ENCODE measurements at regions not wholly inside any gene's neighbourhood (a gene's known extent, or its start where the extent isn't known, plus 50 kb on each side); places are given as distances from the start of the nearest gene placed in this dataset.

DNA sequence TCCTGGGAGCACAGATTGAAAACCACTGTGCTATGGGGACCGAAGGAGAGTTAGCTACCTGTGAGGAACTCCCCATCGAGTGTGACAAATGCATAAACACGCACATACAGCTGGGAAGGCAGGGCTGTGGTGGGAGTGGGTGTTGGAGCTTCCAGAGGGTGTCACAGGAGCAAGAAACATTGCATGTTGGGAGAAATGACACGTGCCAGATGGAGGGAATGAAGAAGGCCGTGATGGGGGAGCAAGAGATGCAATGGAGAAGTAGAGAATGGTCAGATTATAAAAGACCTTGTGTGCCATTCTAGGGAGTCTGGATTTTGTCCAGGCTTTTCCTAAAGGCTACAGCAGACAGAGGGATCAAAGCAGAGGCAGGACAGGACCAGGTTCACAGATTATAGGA is 91.1 kb upstream of the NDUFV2 start:
- ATAC-seq (ENCODE audit: low FRiP score in 2 of 2): no peak
- no peaks in the 10 kb centered on the region for H3K36me3 ChIP-seq
- H3K4me3 ChIP-seq: no peak overlapping the region
- no peaks in the 10 kb centered on the region for H3K27me3 ChIP-seq
- TF ChIP-seq EP300 (IDR thresholded peaks at IDR 0.05) (no peak), POLR2AphosphoS5 (IDR thresholded peaks at IDR 0.05) (no peak), POLR2A (IDR thresholded peaks at IDR 0.05) (no peak)
- TF ChIP-seq, protein P1, sequence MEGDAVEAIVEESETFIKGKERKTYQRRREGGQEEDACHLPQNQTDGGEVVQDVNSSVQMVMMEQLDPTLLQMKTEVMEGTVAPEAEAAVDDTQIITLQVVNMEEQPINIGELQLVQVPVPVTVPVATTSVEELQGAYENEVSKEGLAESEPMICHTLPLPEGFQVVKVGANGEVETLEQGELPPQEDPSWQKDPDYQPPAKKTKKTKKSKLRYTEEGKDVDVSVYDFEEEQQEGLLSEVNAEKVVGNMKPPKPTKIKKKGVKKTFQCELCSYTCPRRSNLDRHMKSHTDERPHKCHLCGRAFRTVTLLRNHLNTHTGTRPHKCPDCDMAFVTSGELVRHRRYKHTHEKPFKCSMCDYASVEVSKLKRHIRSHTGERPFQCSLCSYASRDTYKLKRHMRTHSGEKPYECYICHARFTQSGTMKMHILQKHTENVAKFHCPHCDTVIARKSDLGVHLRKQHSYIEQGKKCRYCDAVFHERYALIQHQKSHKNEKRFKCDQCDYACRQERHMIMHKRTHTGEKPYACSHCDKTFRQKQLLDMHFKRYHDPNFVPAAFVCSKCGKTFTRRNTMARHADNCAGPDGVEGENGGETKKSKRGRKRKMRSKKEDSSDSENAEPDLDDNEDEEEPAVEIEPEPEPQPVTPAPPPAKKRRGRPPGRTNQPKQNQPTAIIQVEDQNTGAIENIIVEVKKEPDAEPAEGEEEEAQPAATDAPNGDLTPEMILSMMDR (IDR thresholded peaks at IDR 0.05): no peak
- H3K9me3 ChIP-seq: no peaks in the 10 kb centered on the region
- DNase-seq: no peak
- WGBS, 2 donors: 75 to 77% methylated on average over 5 of the region's 5 CpGs
- no peak overlapping the region for H3K27ac ChIP-seq
- H3K4me1 ChIP-seq: no peaks in the 10 kb centered on the region

DNA sequence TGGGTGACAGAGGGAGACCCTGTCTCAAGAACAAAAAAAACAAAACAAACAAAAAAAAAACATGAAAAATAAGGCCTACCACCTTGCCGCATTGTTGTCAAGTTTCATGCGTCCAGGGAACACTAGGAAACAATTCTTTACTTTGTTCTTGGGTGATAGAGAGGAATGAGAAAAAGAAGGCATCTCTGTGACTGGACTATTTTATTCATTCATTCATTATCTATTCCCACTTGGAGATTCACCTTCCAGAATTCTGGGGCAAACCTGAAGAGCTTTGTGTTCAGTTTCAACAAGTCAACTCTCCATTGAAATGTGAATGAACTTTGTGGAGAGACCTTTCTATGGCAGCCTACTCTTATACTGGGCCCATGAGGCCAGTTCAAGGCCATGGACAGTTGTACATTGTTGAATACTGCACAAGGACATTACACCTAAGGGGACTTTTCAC is 88.5 kb upstream of the NDUFV2 start:
- 93 to 100% methylated on average over 2 of the region's 2 CpGs for WGBS, 2 donors
- Histone ChIP-seq H3K4me1 (peaks cover 0 to 15% (median 8%) of the 10 kb centered on the region in 4 donors), H3K9me3 (no peaks in the 10 kb centered on the region), H3K36me3 (no peaks in the 10 kb centered on the region), H3K4me3 (no peak overlapping the region), H3K27me3 (no peaks in the 10 kb centered on the region), H3K27ac (no peak overlapping the region)
- DNase-seq: no peak
- TF ChIP-seq POLR2AphosphoS5 (IDR thresholded peaks at IDR 0.05) (no peak), POLR2A (IDR thresholded peaks at IDR 0.05) (no peak), EP300 (IDR thresholded peaks at IDR 0.05) (no peak)
- TF ChIP-seq, protein P1 (IDR thresholded peaks at IDR 0.05): no peak
- ATAC-seq (ENCODE audit: low FRiP score in 2 of 2): no peak

DNA sequence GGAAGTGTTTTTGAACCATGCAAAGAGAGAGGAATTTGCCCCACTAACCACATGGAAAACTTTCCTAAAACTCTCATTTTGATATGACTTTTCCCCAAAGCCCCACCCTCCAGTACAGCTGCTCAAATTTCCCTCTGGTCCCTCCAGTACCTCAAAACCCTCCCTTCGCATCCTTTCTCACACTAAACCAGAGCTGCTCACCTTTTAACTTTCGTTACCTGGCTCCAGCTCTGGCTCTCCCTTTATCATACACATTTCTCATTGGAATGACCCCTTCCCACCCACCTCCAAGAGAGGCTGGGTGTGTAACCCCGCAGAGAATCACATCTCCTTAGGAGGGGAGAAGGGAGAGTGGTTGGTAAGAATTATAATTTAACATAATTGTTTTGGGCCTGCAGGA is 86.8 kb upstream of the NDUFV2 start:
- DNase-seq: no peak
- H3K27me3 ChIP-seq: no peaks in the 10 kb centered on the region
- no peak overlapping the region for H3K4me3 ChIP-seq
- no peak for ATAC-seq (ENCODE audit: low FRiP score in 2 of 2)
- H3K36me3 ChIP-seq: no peaks in the 10 kb centered on the region
- 89 to 98% methylated on average over 3 of the region's 3 CpGs for WGBS, 2 donors
- no peak overlapping the region for H3K27ac ChIP-seq
- TF ChIP-seq POLR2AphosphoS5 (IDR thresholded peaks at IDR 0.05): no peak
- no peak for TF ChIP-seq EP300 (IDR thresholded peaks at IDR 0.05)
- TF ChIP-seq, protein P1 (IDR thresholded peaks at IDR 0.05): no peak
- TF ChIP-seq POLR2A (IDR thresholded peaks at IDR 0.05): no peak
- no peaks in the 10 kb centered on the region for H3K9me3 ChIP-seq
- H3K4me1 ChIP-seq: peaks cover 0 to 15% (median 8%) of the 10 kb centered on the region in 4 donors

DNA sequence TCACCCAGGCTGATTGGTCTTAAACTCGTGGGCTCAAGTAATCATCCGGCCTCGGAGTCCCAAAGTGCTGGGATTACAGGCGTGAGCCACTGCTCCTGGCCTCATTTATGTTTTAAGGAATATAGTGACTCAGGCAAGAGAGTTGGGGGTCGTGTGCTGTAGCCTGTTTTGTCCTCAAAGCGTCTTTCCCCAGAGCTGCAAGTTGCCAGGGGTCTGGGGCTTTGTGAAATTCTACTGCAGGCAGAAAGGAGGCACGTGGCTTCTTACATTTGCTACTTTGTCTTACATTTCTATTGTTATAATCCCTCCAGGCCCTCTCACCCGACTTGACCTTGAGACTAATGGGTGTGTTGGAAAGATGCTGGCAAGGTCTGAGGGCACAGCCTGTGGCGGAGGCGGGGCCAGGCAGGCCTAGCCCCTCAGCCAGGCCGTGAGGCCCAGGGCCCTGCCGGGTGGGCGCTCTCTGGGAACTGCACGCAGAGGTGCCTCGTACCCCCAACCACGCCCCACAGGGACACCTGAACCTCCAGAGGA is 85.8 kb upstream of the NDUFV2 start:
- peak; percentile 56 to 73 for ATAC-seq (ENCODE audit: low FRiP score in 2 of 2)

More for the DNA sequence above, 85.8 kb upstream of the NDUFV2 start:
- no peak for DNase-seq
- no peaks in the 10 kb centered on the region for H3K36me3 ChIP-seq
- H3K9me3 ChIP-seq: no peaks in the 10 kb centered on the region
- WGBS, 2 donors: 55 to 60% methylated on average over 10 to 16 of the region's 16 CpGs
- peak overlapping the region in 2 of 4 donors; percentile 43 to 54 for H3K27ac ChIP-seq
- H3K27me3 ChIP-seq: no peaks in the 10 kb centered on the region
- H3K4me3 ChIP-seq: peak overlapping the region in 3 of 4 donors; percentile 7 to 23 (median 23)
- TF ChIP-seq POLR2A (IDR thresholded peaks at IDR 0.05) (no peak), POLR2AphosphoS5 (IDR thresholded peaks at IDR 0.05) (no peak), EP300 (IDR thresholded peaks at IDR 0.05) (no peak)
- TF ChIP-seq, protein P1 (IDR thresholded peaks at IDR 0.05): no peak
- H3K4me1 ChIP-seq: peaks cover 0 to 15% (median 8%) of the 10 kb centered on the region in 4 donors
